Keratinocyte (primary cell): ENCODE measurements at regions not wholly inside any gene's neighbourhood (a gene's known extent, or its start where the extent isn't known, plus 50 kb on each side); places are given as distances from the start of the nearest gene placed in this dataset.
A peak's percentile ranks its signal among the peaks of the same experiment; 100 is the strongest.

Source experiments
- DNase-seq: peaks from one replicate; pipeline ENCODE4 v3.0.0-alpha.2; 2011; ENCODE audit warnings: low read depth, missing footprints, low spot score
- FAIRE-seq: peaks from 2 replicates; lab custom pipeline; 2011; peaks lifted over from hg19 to GRCh38; lab: Jason Lieb, UNC
- H2AFZ ChIP-seq: 2 replicates; pipeline ENCODE4 v1.6.0; 2012; ENCODE audit warnings: low read length, control low read depth, inconsistent platforms; ENCODE audit not compliant: control insufficient read depth
- H3K27ac ChIP-seq: 2 replicates; pipeline ENCODE4 v1.5.1; 2011; ENCODE audit warnings: low read length; ENCODE audit not compliant: control insufficient read depth, insufficient read depth
- H3K27me3 ChIP-seq: 3 replicates; pipeline ENCODE4 v1.6.0; 2011; ENCODE audit warnings: low read length; ENCODE audit not compliant: control insufficient read depth, insufficient read depth; ENCODE audit errors: extremely low read depth
- H3K36me3 ChIP-seq, 2 experiments: 2 replicates in 1 of 2; 3 replicates in 1 of 2; pipeline ENCODE4 v1.5.1; 2011; ENCODE audit warnings: low read length in 2 of 2, mild to moderate bottlenecking in 1 of 2; ENCODE audit not compliant: control insufficient read depth in 2 of 2, insufficient read depth in 2 of 2; ENCODE audit errors: extremely low read depth in 1 of 2
- H3K4me1 ChIP-seq: 3 replicates; pipeline ENCODE4 v1.5.1; 2011; ENCODE audit warnings: low read length; ENCODE audit not compliant: control insufficient read depth, insufficient read depth; ENCODE audit errors: extremely low read depth
- H3K4me2 ChIP-seq: 3 replicates; pipeline ENCODE4 v1.6.0; 2011; ENCODE audit warnings: low read depth, low read length; ENCODE audit not compliant: control insufficient read depth, insufficient read depth; ENCODE audit errors: extremely low read depth
- H3K4me3 ChIP-seq, 3 experiments: fragments of 200-600 bp in 1 of 3; sonication (generic) in 1 of 3; 2 replicates in 2 of 3; 3 replicates in 1 of 3; pipeline ENCODE4 v1.5.1; 2011 to 2016; ENCODE audit warnings: low read length in 3 of 3, mild to moderate bottlenecking in 3 of 3, control low read depth in 2 of 3, inconsistent platforms in 1 of 3, low read depth in 1 of 3, mixed read lengths in 1 of 3, mixed run types in 1 of 3, moderate library complexity in 1 of 3; ENCODE audit not compliant: control insufficient read depth in 2 of 3, insufficient read depth in 2 of 3; ENCODE audit errors: extremely low read depth in 1 of 3
- H3K79me2 ChIP-seq: 2 replicates; pipeline ENCODE4 v1.6.0; 2012; ENCODE audit warnings: low read length; ENCODE audit not compliant: control insufficient read depth, insufficient read depth
- H3K9ac ChIP-seq: 3 replicates; pipeline ENCODE4 v1.6.0; 2011; ENCODE audit warnings: low read length; ENCODE audit not compliant: control insufficient read depth, insufficient read depth; ENCODE audit errors: extremely low read depth
- H3K9me1 ChIP-seq: 3 replicates; pipeline ENCODE4 v1.6.0; 2011; ENCODE audit warnings: low read length; ENCODE audit not compliant: control insufficient read depth, insufficient read depth; ENCODE audit errors: extremely low read depth
- H3K9me3 ChIP-seq: 2 replicates; pipeline ENCODE4 v1.5.1; 2012; ENCODE audit warnings: low read depth, low read length; ENCODE audit not compliant: control insufficient read depth
- H4K20me1 ChIP-seq: 3 replicates; pipeline ENCODE4 v1.6.0; 2011; ENCODE audit warnings: low read length; ENCODE audit not compliant: control insufficient read depth, insufficient read depth; ENCODE audit errors: extremely low read depth
- EZH2 ChIP-seq: IDR thresholded peaks from one replicate; pipeline ENCODE4 v1.6.1; 2012; ENCODE audit warnings: inconsistent platforms, mild to moderate bottlenecking, low read length, moderate library complexity
- dilution Hi-C: fragments of 300-500 bp; cut with MboI; formaldehyde crosslinking; loops from one replicate; pipeline ENCODE4 v1.7.0; 2020; ENCODE audit warnings: low sequenced_read_pairs; ENCODE audit not compliant: extremely low pct_ligation_motif_present
- TF ChIP-seq, protein P1 (sequence below), 3 experiments: IDR thresholded peaks in 1 of 3; conservative IDR thresholded peaks in 1 of 3; optimal IDR thresholded peaks in 1 of 3; 2 replicates in 2 of 3; 3 replicates in 1 of 3; pipeline versions ENCODE3 to v1.5.1; 2011; ENCODE audit warnings: low read length in 3 of 3, mild to moderate bottlenecking in 3 of 3, moderate library complexity in 2 of 3, control low read depth in 1 of 3, inconsistent platforms in 1 of 3; ENCODE audit not compliant: insufficient read depth in 2 of 3; ENCODE audit errors: extremely low read depth in 1 of 3

GRCh38 chr2:142694282-142694681 lies 183.2 kb upstream of the KYNU start:
- Histone ChIP-seq H3K9me3 (no peaks in the 10 kb centered on the region), H2AFZ (no peak overlapping the region), H3K27ac (no peak overlapping the region), H3K79me2 (no peaks in the 10 kb centered on the region), H3K4me2 (no peak overlapping the region), H3K9ac (no peak overlapping the region), H3K4me1 (no peaks in the 10 kb centered on the region), H3K27me3 (no peaks in the 10 kb centered on the region), H3K4me3 (no peak overlapping the region), H4K20me1 (no peaks in the 10 kb centered on the region), H3K9me1 (no peaks in the 10 kb centered on the region), H3K36me3 (no peaks in the 10 kb centered on the region)
- dilution Hi-C loops = no loop called here
- TF ChIP-seq, protein P1, sequence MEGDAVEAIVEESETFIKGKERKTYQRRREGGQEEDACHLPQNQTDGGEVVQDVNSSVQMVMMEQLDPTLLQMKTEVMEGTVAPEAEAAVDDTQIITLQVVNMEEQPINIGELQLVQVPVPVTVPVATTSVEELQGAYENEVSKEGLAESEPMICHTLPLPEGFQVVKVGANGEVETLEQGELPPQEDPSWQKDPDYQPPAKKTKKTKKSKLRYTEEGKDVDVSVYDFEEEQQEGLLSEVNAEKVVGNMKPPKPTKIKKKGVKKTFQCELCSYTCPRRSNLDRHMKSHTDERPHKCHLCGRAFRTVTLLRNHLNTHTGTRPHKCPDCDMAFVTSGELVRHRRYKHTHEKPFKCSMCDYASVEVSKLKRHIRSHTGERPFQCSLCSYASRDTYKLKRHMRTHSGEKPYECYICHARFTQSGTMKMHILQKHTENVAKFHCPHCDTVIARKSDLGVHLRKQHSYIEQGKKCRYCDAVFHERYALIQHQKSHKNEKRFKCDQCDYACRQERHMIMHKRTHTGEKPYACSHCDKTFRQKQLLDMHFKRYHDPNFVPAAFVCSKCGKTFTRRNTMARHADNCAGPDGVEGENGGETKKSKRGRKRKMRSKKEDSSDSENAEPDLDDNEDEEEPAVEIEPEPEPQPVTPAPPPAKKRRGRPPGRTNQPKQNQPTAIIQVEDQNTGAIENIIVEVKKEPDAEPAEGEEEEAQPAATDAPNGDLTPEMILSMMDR (optimal IDR thresholded peaks at IDR 0.05 in 1 of 3, IDR thresholded peaks at IDR 0.05 in 1 of 3, conservative IDR thresholded peaks at IDR 0.05 in 1 of 3; ENCODE audit: extremely low read depth in 1 of 3, insufficient read depth in 2 of 3, low read length in 3 of 3) = no peak
- FAIRE-seq (no peak), DNase-seq (no peak)

DNA sequence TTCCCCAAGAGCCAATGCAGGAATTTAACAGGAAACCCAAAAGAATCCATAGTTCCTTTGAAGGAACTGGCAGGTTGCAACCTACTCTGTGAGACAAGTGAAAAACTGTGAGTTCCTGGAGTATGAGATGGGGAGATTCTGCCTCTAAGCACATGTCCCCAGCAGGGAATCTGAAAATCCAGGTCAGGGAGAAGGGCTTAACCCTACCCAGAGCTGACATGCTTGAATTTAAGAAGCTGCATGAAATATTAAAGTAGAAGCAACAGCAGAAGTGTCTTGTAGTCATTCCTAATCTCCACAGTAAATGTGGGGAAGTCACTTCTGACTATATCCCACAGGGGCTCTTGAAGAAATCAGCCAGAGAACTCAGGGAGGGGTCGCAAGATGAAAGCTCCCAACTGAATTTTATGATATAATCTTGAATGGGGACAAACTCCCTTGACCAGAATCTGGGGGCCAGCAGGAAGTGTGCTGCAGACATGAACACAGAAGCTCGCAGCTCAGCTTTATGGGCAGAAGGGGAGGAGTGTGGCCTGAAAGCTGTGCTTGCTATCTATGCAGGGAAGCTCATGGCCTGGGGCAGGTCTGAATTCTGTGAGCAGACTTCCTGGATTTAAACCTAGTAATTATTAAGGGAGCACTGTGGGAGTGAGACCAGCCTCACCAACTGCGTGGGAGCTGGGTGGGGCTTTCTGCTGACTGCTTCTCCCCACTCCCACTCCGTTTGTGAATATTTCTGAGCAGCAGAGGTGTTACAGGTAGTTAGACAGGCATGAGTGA lies 184.1 kb upstream of the KYNU start:
- FAIRE-seq (no peak), DNase-seq (no peak)
- Histone ChIP-seq H4K20me1 (no peaks in the 10 kb centered on the region), H3K4me2 (no peak overlapping the region), H3K9me1 (no peaks in the 10 kb centered on the region), H3K9me3 (no peaks in the 10 kb centered on the region), H3K9ac (no peak overlapping the region), H2AFZ (peak overlapping the region; percentile 52), H3K27me3 (no peaks in the 10 kb centered on the region), H3K4me3 (no peak overlapping the region), H3K36me3 (no peaks in the 10 kb centered on the region), H3K4me1 (no peaks in the 10 kb centered on the region), H3K79me2 (no peaks in the 10 kb centered on the region), H3K27ac (no peak overlapping the region)
- dilution Hi-C loops = no loop called here
- TF ChIP-seq EZH2 = no peak
- TF ChIP-seq, protein P1 (optimal IDR thresholded peaks at IDR 0.05 in 1 of 3, IDR thresholded peaks at IDR 0.05 in 1 of 3, conservative IDR thresholded peaks at IDR 0.05 in 1 of 3; ENCODE audit: extremely low read depth in 1 of 3, insufficient read depth in 2 of 3, low read length in 3 of 3) = no peak
